Liver (tissue), 3 donors: ENCODE measurements at regions not wholly inside any gene's neighbourhood (a gene's known extent, or its start where the extent isn't known, plus 50 kb on each side); places are given as distances from the start of the nearest gene placed in this dataset.

Experiments
- CTCF ChIP-seq: fragments of 150-350 bp; IDR thresholded peaks from 2 replicates; pipeline ENCODE4 v1.5.1; 2017; ENCODE audit warnings: improper control_type of control experiment, low read depth, low read length; ENCODE audit not compliant: missing input control
- GABPA ChIP-seq, 2 donors: IDR thresholded peaks in 1 of 2; conservative IDR thresholded peaks in 1 of 2; 2 replicates each; pipeline ENCODE4 v1.6.1; 2016; ENCODE audit warnings: antibody characterized with exemption in 2 of 2, mild to moderate bottlenecking in 1 of 2, moderate library complexity in 1 of 2
- JUND ChIP-seq, 2 donors: IDR thresholded peaks; 2 replicates each; pipeline ENCODE4 v1.6.1; 2016; ENCODE audit warnings: antibody characterized with exemption in 2 of 2
- MAX ChIP-seq: IDR thresholded peaks from 2 replicates; pipeline ENCODE4 v1.6.1; 2016; ENCODE audit warnings: antibody characterized with exemption
- RAD21 ChIP-seq, 2 donors: IDR thresholded peaks; 2 replicates each; pipeline ENCODE4 v1.6.1; 2016; ENCODE audit warnings: antibody characterized with exemption in 2 of 2, mild to moderate bottlenecking in 2 of 2
- SP1 ChIP-seq: IDR thresholded peaks from 2 replicates; pipeline ENCODE4 v1.6.1; 2018; ENCODE audit warnings: antibody characterized with exemption, mild to moderate bottlenecking
- donor health status: healthy.
- donor health status: healthy.

- TF ChIP-seq CTCF = no peak
- no peak for TF ChIP-seq JUND (IDR thresholded peaks at IDR 0.05)
- TF ChIP-seq GABPA (IDR thresholded peaks at IDR 0.05 in 1 of 2, conservative IDR thresholded peaks at IDR 0.05 in 1 of 2) = no peak
- no peak for TF ChIP-seq MAX
- no peak for TF ChIP-seq RAD21 (IDR thresholded peaks at IDR 0.05)
- TF ChIP-seq SP1 = no peak
Measured at GRCh38 chr3:72470904-72471417, 377.3 kb downstream of the SHQ1 start.
